RWPE2 (cell line): ENCODE measurements at regions not wholly inside any gene's neighbourhood (a gene's known extent, or its start where the extent isn't known, plus 50 kb on each side); places are given as distances from the start of the nearest gene placed in this dataset.
A peak's percentile ranks its signal among the peaks of the same experiment; 100 is the strongest.

ENCODE experiments used
- ATAC-seq: fragments of 200-7000 bp; cut with Tn5 transposase; 3 replicates; pipeline ENCODE4 v1.9.1; 2021; ENCODE audit warnings: low read depth
- DNase-seq: peaks from one replicate; pipeline ENCODE4 v3.0.0-alpha.2; 2020; ENCODE audit warnings: low spot score
- H3K27ac ChIP-seq: fragments of 450-650 bp; 2 replicates; pipeline ENCODE4 v1.5.1; 2017; ENCODE audit warnings: mild to moderate bottlenecking; ENCODE audit not compliant: poor library complexity, severe bottlenecking
- H3K27me3 ChIP-seq: fragments of 250-450 bp; sonication (Bioruptor Pico); 2 replicates; pipeline ENCODE4 v1.5.1; 2021; ENCODE audit warnings: mild to moderate bottlenecking, moderate library complexity; ENCODE audit not compliant: insufficient read depth, poor library complexity, severe bottlenecking
- H3K36me3 ChIP-seq: fragments of 250-450 bp; sonication (Bioruptor Pico); 2 replicates; pipeline ENCODE4 v1.5.1; 2020; ENCODE audit warnings: low read depth, mild to moderate bottlenecking, moderate library complexity
- H3K4me1 ChIP-seq: fragments of 250-450 bp; sonication (Bioruptor Pico); 2 replicates; pipeline ENCODE4 v1.5.1; 2021; ENCODE audit warnings: mild to moderate bottlenecking, moderate library complexity; ENCODE audit not compliant: insufficient read depth, poor library complexity, severe bottlenecking
- H3K4me3 ChIP-seq: fragments of 250-450 bp; sonication (Bioruptor Pico); 2 replicates; pipeline ENCODE4 v1.5.1; 2021; ENCODE audit warnings: mild to moderate bottlenecking, moderate library complexity; ENCODE audit not compliant: severe bottlenecking
- H3K9me3 ChIP-seq: fragments of 250-450 bp; sonication (Bioruptor Pico); 2 replicates; pipeline ENCODE4 v1.5.1; 2021; ENCODE audit warnings: mild to moderate bottlenecking, moderate library complexity; ENCODE audit not compliant: severe bottlenecking
- CTCF ChIP-seq: fragments of 450-650 bp; IDR thresholded peaks from one replicate; pipeline ENCODE4 v1.5.1; 2017; ENCODE audit warnings: mild to moderate bottlenecking, moderate library complexity; ENCODE audit not compliant: poor library complexity, severe bottlenecking

- no peak for TF ChIP-seq CTCF
- no peaks in the 10 kb centered on the region for H3K36me3 ChIP-seq
- no peak overlapping the region for H3K4me3 ChIP-seq
- no peak for ATAC-seq
- no peak overlapping the region for H3K27ac ChIP-seq
- no peak for DNase-seq
- H3K9me3 ChIP-seq: no peaks in the 10 kb centered on the region
- no peaks in the 10 kb centered on the region for H3K27me3 ChIP-seq
- H3K4me1 ChIP-seq: no peaks in the 10 kb centered on the region
Measured at GRCh38 chr6:145349950-145350510, 385.3 kb downstream of the EPM2A start.

- no peaks in the 10 kb centered on the region for H3K4me1 ChIP-seq
- H3K27ac ChIP-seq: no peak overlapping the region
Measured at GRCh38 chr6:145350928-145351327, 384.4 kb downstream of the EPM2A start.

GRCh38 chr6:145352382-145353080 lies 382.8 kb downstream of the EPM2A start:
- no peak overlapping the region for H3K27ac ChIP-seq
- DNase-seq (no peak), ATAC-seq (no peak)
- TF ChIP-seq CTCF: no peak
- H3K4me3 ChIP-seq: no peak overlapping the region
- H3K36me3 ChIP-seq: no peaks in the 10 kb centered on the region
- no peaks in the 10 kb centered on the region for H3K27me3 ChIP-seq
- H3K4me1 ChIP-seq: no peaks in the 10 kb centered on the region
- H3K9me3 ChIP-seq: no peaks in the 10 kb centered on the region

More at GRCh38 chr6:145350928-145351327, 384.4 kb downstream of the EPM2A start:
- TF ChIP-seq CTCF: no peak
- Histone ChIP-seq H3K9me3 (no peaks in the 10 kb centered on the region), H3K36me3 (no peaks in the 10 kb centered on the region), H3K27me3 (no peaks in the 10 kb centered on the region), H3K4me3 (no peak overlapping the region)
- no peak for DNase-seq
- no peak for ATAC-seq

GRCh38 chr6:145360865-145361264 lies 374.5 kb downstream of the EPM2A start:
- peaks cover 3% of the 10 kb centered on the region for H3K9me3 ChIP-seq
- no peaks in the 10 kb centered on the region for H3K4me1 ChIP-seq
- no peak for DNase-seq
- no peak for TF ChIP-seq CTCF
- H3K27ac ChIP-seq: no peak overlapping the region
- no peaks in the 10 kb centered on the region for H3K27me3 ChIP-seq
- no peaks in the 10 kb centered on the region for H3K36me3 ChIP-seq
- no peak overlapping the region for H3K4me3 ChIP-seq
- 0 out of 3 replicates have a peak, but pooled peaks have one; percentile 19 for ATAC-seq

GRCh38 chr6:145367149-145367548 lies 368.2 kb downstream of the EPM2A start:
- TF ChIP-seq CTCF: no peak
- no peak for DNase-seq

More at GRCh38 chr6:145367149-145367548, 368.2 kb downstream of the EPM2A start:
- Histone ChIP-seq H3K9me3 (peaks cover 3% of the 10 kb centered on the region), H3K27me3 (no peaks in the 10 kb centered on the region), H3K4me3 (no peak overlapping the region), H3K27ac (no peak overlapping the region), H3K36me3 (no peaks in the 10 kb centered on the region), H3K4me1 (no peaks in the 10 kb centered on the region)
- no peak for ATAC-seq
